GM19452 (cell line): ENCODE measurements at regions not wholly inside any gene's neighbourhood (a gene's known extent, or its start where the extent isn't known, plus 50 kb on each side); places are given as distances from the start of the nearest gene placed in this dataset.
"Not testable (repeated sequence)": the region's sequence is repeated elsewhere in the genome, so short reads cannot be mapped to it uniquely, and the experiment has no call there.

ENCODE experiments used
- ATAC-seq: cut with Tn5 transposase; IDR thresholded peaks from one replicate; pipeline ENCODE4 v1.9.1; 2021; ENCODE audit not compliant: unreplicated experiment

GRCh38 chr7:69217516-69218350 lies 380.5 kb upstream of the AUTS2 start:
- ATAC-seq: no peak

- no peak for ATAC-seq
Measured at GRCh38 chr7:69218576-69218975, 379.7 kb upstream of the AUTS2 start.

DNA sequence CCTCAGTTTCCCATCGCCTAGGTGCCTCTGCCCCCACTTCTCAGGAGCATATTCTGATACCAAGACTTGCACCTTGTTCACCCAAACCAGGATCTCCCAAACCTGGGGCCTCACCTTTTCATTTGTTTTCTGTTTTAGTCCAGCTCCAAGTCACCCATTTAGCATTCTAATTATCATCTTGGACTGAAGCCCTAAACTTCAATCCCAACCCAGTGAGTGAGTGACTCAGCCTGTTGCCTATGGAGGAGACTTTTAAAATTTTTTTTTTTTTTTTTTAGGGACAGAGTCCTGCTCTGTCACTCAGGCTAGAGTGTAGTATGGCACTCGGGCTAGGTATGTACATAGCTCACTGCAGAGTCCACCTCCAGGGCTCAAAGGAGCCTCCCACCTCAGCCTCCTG lies 378.9 kb upstream of the AUTS2 start:
- ATAC-seq: no peak

- ATAC-seq: no peak
Measured at GRCh38 chr7:69225259-69225943, 372.9 kb upstream of the AUTS2 start.

DNA sequence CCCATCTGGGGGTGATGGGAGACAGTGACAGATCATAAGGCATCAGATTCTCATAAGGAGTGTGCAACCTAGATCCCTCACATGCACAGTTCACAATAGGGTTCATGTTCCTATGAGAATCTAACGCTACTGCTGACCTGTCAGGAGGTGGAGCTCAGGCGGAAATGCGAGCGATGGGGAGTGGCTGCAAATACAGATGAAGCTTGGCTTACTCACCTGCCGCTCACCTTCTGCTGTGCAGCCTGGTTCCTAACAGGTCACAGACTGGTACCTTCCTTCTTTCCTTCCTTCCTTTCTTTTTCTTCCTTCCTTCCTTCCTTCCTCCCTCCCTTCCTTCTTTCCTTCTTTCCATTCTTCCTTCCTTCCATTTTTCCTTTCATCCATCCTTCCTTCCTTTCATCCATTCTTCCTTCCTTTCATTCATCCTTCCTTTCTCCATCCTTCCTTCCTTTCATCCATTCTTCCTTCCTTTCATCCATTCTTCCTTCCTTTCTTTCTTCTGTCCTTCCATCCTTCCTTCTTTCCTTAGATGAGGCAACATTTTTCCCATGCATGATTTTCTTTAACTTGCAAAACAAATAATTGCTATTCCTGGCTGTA lies 370.0 kb upstream of the AUTS2 start:
- no peak for ATAC-seq

DNA sequence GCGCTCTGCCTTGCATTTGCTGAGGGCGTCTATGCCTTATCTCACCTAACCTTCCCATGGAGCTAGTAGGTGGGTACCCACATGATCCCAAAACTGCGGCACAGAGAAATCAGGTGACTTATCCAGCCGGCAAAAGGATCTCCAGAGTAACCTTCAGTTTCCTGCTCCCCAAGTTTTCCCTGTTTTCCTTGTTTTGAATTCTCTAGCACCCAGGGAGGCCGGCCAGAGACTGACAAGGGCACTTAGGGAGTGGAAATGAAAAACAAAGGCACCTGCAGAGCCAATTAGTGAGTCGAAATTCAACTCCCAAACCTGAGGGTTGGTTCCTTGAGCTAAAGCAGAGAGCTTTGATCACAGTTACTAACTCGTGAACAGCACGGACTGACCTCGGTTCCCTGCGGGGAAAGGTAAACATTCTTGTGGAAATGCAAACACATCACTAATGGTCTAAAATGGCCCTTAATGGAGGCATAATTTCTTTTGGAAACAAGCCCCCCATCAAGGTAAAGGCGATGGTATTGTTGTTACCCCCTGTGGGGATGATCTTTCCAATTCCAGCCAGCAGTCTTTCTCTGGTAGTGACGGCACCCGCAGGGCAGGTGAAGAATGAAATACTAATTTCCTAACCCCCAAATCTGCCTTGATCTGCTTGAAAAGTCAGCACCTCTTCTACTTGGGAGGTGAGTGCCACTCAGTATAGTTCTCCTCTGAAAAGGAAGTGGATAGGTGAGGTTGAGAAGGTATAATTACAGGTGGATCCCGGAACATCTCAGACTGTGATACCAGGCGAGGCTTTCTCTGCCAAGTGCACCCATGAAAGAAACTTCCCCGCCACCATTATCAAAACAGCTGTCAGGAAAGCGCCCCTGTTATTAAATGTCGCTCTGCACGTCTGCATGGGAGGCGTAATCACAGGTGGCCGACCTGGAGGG lies 365.6 kb upstream of the AUTS2 start:
- ATAC-seq: no peak

DNA sequence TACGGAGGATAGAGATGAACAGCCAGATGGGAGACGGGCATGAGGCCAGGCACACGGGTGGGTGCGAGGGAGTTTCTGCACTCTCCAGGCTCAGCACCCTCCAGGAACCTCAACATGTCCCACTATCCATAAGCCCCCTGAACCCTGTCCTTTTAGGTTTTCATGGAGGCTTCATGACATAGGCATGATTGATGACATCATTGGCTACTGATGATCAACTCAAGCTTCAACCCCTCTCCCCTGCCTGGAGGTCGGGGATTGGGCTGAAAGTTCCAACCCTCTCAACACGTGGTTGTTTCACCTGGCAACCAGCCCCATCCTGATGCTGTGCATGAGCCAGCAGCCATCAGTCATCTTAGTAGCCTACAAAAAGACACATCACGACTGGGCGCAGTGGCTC lies 360.7 kb upstream of the AUTS2 start:
- no peak for ATAC-seq

DNA sequence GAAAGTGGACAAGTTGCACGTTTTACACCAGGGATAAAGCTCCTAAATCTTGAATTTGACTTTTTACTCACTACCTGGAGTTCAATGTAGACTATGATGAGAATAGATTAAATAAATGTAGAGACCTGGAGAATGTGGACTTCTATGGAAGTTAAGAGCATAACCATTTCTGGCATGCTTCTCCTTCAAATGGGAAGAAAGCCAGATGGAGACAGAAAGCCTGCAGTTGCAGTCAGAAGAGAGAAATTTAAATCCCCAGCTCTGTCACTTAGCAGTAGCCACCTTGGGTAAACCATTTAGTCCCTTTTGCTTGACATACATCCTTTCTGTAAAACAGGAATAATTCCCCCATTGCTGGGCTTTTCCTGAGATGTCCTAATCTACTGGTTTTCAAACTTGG lies 355.3 kb upstream of the AUTS2 start:
- ATAC-seq: no peak

DNA sequence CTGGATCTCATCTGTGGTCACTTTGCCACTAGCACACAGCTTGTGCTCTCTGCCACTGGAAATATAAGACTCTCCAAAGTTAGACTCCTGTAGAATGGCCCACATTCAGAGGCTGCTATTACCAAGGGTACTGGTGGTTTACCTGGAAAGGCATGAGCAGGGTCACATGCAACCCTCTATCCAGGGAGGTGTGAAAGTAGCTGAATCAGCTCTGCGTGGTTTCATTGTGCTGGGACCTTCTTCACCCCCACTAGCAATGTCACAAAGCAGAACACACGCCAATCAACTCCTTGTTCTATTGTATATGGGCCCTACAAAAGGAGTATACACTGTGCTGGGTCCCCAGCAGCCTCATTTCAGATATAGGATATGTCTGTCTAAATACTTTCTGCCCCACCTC lies 353.6 kb upstream of the AUTS2 start:
- no peak for ATAC-seq

GRCh38 chr7:69245646-69246045 lies 352.6 kb upstream of the AUTS2 start:
- no peak for ATAC-seq

DNA sequence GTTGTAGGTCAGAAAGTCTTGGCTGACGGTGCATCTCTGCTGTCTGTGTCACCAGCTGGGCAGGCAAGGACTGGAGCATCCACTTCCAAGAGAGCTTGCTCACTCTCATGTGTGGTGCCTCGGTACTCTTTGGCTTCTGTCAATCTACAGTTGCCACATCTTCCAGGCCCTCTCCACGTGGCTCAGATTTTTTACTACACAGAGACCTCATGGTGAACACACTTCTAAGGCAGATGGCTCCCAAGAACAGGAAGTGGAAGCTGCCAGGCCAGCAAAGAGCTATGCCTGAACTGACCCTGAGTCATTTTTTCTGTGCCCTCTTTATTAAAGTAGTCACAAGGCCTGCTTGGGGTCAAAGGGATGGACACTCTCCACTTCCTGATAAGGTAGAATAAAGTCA lies 351.5 kb upstream of the AUTS2 start:
- no peak for ATAC-seq

DNA sequence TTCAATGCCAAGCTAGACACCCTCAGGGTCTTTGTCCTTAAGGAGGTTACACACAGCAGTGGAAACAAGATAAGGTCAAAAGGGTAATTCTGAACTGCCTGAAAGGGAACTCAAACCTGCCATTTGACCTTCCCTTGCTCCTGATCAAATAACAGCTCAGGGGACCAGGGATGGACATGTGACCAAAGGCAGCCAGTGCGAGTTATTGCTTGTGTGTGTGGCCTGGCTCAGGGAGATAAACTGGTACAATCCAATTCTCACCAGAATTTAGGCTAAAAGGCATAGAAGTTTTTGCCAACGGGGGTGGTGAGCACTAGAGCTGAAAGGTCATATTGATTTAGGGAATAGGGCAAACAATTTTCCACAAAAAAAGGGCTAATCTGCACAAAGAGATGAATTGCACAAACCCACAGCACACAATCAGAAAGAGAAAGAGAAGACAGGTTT lies 349.9 kb upstream of the AUTS2 start:
- not testable (repeated sequence) for ATAC-seq

DNA sequence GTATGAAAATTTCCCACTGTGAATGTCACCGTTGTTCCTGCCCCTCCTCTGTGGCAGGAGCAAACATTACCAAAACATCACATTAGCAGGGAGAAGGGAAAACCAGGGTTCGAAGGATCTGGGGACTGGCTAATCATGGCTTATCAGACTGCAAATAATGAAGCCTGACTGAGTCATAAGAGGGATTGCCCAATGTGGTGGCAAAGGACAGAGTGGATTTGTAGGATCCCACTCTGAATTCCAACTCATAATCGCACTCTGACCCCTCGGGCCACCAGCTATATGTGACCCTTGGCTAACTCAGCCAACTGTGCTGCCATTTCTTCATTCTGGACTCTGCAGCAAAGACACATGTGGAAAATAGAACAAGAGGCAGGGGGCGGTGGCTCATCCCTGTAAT lies 347.3 kb upstream of the AUTS2 start:
- no peak for ATAC-seq

DNA sequence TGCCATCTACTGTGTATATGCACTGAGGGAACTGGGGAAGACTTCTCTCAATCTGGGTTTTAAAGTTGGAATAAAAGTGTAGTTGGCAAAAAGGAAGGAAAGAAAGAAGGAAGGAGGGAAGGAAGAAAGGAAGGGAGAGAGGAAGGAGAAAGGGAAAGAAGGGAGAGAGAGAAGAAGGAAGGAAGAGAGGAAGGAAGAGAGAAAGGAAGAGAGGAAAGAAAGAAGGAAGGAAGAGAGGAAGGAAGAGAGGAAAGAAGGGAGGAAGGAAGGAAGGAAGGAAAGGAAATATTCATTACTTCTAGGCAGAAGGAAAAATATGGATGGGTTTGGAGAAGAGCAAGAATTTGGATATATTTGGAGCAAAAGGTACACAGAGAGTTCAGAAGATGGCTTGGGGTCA lies 343.6 kb upstream of the AUTS2 start:
- no peak for ATAC-seq

- ATAC-seq: no peak
Measured at GRCh38 chr7:69256634-69257081, 341.6 kb upstream of the AUTS2 start.

GRCh38 chr7:69257592-69257991 lies 340.7 kb upstream of the AUTS2 start:
- no peak for ATAC-seq

- no peak for ATAC-seq
Measured at GRCh38 chr7:69259445-69259844, 338.8 kb upstream of the AUTS2 start.

DNA sequence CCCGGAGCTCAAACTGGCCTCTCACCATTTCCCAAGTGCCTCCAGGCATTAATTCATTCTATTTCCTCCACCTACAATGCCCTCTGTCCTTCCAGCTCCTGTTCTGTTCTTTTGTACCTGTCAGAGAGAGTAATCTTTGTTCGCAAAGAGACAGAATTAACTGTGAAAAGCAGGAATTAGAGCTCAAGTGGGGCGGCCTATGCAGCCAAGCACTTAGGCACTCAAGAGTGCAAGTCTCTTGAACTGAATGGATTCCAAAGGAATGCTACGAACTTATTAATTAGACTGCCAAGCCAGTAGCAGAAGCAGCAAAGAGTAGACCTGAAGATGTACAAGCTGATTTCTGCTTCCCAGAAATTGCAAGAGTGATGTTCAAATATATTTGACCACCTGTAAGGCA lies 338.3 kb upstream of the AUTS2 start:
- ATAC-seq: no peak

DNA sequence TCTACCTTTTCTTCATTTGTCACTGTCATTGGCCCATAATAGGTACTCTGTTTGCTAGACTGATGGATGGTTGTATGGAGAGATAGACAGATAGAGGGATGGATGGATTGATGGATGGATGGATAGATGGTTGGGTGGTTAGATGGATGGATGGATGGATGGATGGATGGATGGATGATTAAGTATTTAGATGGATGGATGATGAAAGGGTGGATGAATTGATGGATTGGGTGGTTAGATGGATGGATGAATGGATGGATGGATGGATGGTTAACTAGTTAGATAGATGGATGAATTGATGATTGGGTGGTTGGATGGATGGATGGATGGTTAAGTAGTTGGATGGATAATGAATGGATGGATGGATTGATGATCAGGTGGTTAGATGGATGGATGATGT lies 334.7 kb upstream of the AUTS2 start:
- no peak for ATAC-seq

GRCh38 chr7:69269806-69270205 lies 328.5 kb upstream of the AUTS2 start:
- no peak for ATAC-seq

DNA sequence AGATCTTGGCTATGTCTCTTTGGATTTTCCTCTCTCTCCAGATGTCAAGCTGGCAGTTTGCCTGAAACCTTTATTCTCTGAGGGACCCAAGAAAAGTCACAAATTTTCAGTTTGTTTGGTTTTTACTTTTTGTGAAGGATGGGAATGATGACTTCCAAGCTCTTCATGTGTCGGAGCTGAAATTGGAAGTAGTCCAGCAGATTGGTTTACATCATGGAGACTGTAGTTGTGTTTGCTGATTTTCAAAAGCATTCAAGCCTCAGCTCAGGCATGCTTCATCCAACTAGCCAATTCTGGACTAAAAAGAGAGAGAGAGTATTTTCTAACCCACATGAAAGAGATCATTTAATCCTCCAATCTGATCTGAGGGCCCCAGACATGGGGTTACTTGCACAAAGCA lies 326.2 kb upstream of the AUTS2 start:
- no peak for ATAC-seq
